WTC11 (cell line): ENCODE measurements at regions not wholly inside any gene's neighbourhood (a gene's known extent, or its start where the extent isn't known, plus 50 kb on each side); places are given as distances from the start of the nearest gene placed in this dataset.

ENCODE experiments used
- ATF6 ChIP-seq: sonication (generic); formaldehyde crosslinking; IDR thresholded peaks from 2 replicates; pipeline ENCODE4 v1.8.1; 2023; ENCODE audit warnings: mild to moderate bottlenecking, missing genetic modification reagents
- CREB1 ChIP-seq: sonication (generic); formaldehyde crosslinking; IDR thresholded peaks from 2 replicates; pipeline ENCODE4 v1.8.0; 2023; ENCODE audit warnings: mild to moderate bottlenecking, missing genetic modification reagents
- CTCF ChIP-seq: fragments of 200-600 bp; IDR thresholded peaks from 2 replicates; pipeline ENCODE4 v1.8.0; 2022; ENCODE audit warnings: antibody characterized with exemption
- GABPB1 ChIP-seq: sonication (generic); formaldehyde crosslinking; IDR thresholded peaks from 2 replicates; pipeline ENCODE4 v1.8.1; 2023; ENCODE audit warnings: mild to moderate bottlenecking, missing genetic modification reagents
- MLX ChIP-seq: sonication (generic); formaldehyde crosslinking; IDR thresholded peaks from 2 replicates; pipeline ENCODE4 v1.8.1; 2023; ENCODE audit warnings: mild to moderate bottlenecking, missing genetic modification reagents, moderate library complexity
- MXD4 ChIP-seq: fragments of 250-450 bp; sonication (Bioruptor Pico); IDR thresholded peaks from 2 replicates; pipeline ENCODE4 v1.8.0; 2021; ENCODE audit warnings: mild to moderate bottlenecking, moderate library complexity, borderline replicate concordance
- NR3C1 ChIP-seq: sonication (generic); formaldehyde crosslinking; conservative IDR thresholded peaks from 2 replicates; pipeline ENCODE4 v1.8.1; 2023; ENCODE audit warnings: low read depth, mild to moderate bottlenecking, missing genetic modification reagents
- SP1 ChIP-seq: sonication (generic); formaldehyde crosslinking; conservative IDR thresholded peaks from 2 replicates; pipeline ENCODE4 v1.8.1; 2022; ENCODE audit warnings: missing genetic modification reagents
- TF ChIP-seq, protein P1 (sequence below): sonication (generic); formaldehyde crosslinking; IDR thresholded peaks from 2 replicates; pipeline ENCODE4 v1.8.1; 2022; ENCODE audit warnings: low read depth, missing genetic modification reagents, borderline replicate concordance

DNA sequence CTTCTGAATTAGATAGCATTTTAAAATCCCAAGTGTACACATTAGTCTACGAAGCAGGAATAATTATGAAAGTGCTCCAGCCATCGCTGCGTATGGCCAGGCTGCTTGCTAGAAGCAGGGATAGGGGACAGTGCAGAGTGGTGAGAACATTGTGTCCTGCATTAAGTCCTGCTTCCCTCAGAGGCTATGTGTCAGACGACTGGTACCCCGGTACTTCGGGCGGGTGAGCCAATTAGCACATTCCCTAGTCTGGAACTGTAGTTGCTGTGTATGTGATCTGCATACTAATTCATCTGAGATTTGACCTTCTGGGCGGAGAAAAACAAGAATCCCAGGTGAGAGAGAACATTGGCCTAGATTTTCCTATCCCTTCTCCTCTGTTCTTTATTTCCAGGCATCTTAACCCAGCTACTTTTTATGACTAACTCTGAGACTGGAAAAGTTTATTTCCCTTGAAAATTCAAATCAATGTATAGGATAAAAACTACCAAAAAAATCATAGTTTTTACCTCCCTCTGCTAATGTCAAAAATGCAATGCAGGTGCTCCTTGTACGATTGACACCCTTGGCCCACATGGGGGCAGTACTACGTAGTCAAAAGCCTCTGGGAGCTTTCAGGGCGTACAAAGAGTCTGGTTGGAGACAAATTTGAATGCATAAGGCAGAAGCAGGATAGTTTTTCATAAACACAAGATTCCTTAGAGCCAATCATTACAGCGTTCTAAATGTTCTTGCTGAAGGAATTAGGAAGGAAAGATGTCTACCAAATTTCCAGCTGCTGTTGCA lies 764.3 kb downstream of the NOVA1 start:
- TF ChIP-seq MLX (CRISPR knock-in tag) (no peak), NR3C1 (CRISPR knock-in tag) (no peak), MXD4 (CRISPR knock-in tag) (no peak), CTCF (peak; percentile 48; the same call in 1 of the 2 replicates), CREB1 (CRISPR knock-in tag) (no peak), GABPB1 (no peak), ATF6 (CRISPR knock-in tag) (no peak), SP1 (CRISPR knock-in tag) (no peak)
- TF ChIP-seq, protein P1, sequence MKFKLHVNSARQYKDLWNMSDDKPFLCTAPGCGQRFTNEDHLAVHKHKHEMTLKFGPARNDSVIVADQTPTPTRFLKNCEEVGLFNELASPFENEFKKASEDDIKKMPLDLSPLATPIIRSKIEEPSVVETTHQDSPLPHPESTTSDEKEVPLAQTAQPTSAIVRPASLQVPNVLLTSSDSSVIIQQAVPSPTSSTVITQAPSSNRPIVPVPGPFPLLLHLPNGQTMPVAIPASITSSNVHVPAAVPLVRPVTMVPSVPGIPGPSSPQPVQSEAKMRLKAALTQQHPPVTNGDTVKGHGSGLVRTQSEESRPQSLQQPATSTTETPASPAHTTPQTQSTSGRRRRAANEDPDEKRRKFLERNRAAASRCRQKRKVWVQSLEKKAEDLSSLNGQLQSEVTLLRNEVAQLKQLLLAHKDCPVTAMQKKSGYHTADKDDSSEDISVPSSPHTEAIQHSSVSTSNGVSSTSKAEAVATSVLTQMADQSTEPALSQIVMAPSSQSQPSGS: no peak
